DOHH2 (cell line): ENCODE measurements at regions not wholly inside any gene's neighbourhood (a gene's known extent, or its start where the extent isn't known, plus 50 kb on each side); places are given as distances from the start of the nearest gene placed in this dataset.

Source experiments
- EZH2phosphoT487 ChIP-seq: fragments of 200-600 bp; sonication (generic); IDR thresholded peaks from 2 replicates; pipeline ENCODE4 v1.6.1; 2017; ENCODE audit warnings: borderline replicate concordance, mild to moderate bottlenecking, antibody characterized with exemption, low read length, moderate library complexity, mixed read lengths
- TF ChIP-seq, protein P1 (sequence below): fragments of 200-600 bp; sonication (generic); IDR thresholded peaks from one replicate; pipeline ENCODE4 v1.5.1; 2014; ENCODE audit warnings: antibody characterized with exemption, mild to moderate bottlenecking, low read depth, low read length; ENCODE audit not compliant: poor library complexity, severe bottlenecking

- TF ChIP-seq, protein P1, sequence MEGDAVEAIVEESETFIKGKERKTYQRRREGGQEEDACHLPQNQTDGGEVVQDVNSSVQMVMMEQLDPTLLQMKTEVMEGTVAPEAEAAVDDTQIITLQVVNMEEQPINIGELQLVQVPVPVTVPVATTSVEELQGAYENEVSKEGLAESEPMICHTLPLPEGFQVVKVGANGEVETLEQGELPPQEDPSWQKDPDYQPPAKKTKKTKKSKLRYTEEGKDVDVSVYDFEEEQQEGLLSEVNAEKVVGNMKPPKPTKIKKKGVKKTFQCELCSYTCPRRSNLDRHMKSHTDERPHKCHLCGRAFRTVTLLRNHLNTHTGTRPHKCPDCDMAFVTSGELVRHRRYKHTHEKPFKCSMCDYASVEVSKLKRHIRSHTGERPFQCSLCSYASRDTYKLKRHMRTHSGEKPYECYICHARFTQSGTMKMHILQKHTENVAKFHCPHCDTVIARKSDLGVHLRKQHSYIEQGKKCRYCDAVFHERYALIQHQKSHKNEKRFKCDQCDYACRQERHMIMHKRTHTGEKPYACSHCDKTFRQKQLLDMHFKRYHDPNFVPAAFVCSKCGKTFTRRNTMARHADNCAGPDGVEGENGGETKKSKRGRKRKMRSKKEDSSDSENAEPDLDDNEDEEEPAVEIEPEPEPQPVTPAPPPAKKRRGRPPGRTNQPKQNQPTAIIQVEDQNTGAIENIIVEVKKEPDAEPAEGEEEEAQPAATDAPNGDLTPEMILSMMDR: no peak
- TF ChIP-seq EZH2phosphoT487: no peak
These were observed 345.9 kb upstream of the RGS6 start for GRCh38 chr14:71586131-71586897.
